ENCODE measurements at regions not wholly inside any gene's neighbourhood (a gene's known extent, or its start where the extent isn't known, plus 50 kb on each side); places are given as distances from the start of the nearest gene placed in this dataset.
"Not testable (repeated sequence)": the region's sequence is repeated elsewhere in the genome, so short reads cannot be mapped to it uniquely, and the experiment has no call there.

DNA sequence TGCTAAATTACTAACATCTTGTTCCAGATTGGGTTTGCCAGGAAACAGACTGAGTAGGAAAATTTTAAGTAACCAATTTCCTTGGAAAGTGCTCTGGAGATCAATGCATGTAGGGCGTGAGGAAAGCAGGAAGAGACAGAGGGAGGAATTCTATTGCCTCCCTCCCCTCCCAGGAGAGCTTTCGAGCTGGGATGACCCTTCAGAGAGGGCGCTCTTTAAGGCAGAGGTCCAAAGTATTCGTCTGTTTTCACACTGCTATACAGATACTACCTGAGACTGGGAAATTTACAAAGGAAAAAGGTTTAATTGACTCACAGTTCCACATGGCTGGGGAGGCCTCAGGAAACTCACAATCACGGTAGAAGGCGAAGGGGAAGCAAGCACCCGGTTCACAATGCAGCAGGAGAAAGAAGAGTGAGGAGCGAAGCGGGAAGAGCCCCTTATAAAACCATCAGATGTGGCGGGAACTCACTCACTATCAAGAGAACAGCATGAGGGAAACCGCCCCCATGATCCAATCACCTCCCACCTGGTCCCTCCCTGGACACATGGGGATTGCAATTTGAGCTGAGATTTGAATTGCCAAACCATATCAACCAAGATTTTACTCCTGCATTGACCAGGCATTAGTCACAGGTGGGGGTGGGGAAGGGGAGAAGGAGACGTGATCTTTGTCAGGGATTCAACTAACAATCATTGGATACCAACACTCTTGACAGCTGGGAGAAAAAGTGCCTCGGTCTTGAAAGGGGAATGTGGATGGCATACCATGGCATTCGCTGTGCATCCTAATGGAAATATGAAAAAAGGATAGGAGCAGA, 63.8 kb downstream of the SLITRK2 start:
- no peak for DNase-seq

- no peak for DNase-seq
These were observed 68.8 kb downstream of the SLITRK2 start for GRCh38 chrX:145886469-145886868.

DNA sequence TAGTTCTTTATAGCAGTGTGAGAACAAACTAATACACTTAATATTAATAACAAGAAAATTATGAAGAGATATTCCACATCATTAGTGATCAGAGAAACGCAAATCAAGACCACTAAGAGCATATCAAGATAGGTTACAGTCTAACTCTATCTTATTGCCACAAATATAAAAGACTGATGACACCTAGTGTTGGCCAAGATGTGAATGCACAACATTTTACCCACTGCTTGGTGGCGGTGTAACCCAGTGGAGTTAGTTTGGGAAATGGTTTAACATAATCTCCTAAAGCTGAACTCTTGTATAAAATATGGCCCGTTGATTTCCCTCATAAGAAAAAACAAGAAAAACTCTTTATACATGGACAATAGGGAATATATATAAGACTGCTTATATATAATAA, 92.4 kb downstream of the SLITRK2 start:
- DNase-seq = no peak

- DNase-seq = no peak
These were observed 101.8 kb downstream of the SLITRK2 start for GRCh38 chrX:145919400-145919799.

DNA sequence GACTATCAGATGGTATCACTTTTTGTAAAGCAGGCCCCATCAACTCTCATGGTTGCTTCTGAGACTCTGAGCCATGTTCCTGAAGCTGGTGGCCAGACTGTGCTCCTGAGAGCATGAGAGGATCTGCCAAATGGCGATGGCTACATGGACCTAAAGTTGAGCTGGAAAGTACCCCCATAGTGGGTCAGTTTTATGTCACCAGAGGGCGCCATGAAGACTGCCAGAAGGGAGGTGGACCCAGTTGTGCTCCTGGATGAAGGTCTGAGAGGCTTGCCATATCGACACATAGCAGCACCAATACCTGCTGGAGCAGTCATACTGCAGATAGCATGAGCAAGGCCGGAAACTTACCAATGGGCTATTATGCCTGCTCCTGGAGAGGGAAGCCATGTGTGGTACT, 105.7 kb downstream of the SLITRK2 start:
- no peak for DNase-seq

GRCh38 chrX:145936769-145937168, 119.1 kb downstream of the SLITRK2 start:
- no peak for DNase-seq

- no peak for DNase-seq
These were observed 131.4 kb downstream of the SLITRK2 start for GRCh38 chrX:145949056-145949455.

DNA sequence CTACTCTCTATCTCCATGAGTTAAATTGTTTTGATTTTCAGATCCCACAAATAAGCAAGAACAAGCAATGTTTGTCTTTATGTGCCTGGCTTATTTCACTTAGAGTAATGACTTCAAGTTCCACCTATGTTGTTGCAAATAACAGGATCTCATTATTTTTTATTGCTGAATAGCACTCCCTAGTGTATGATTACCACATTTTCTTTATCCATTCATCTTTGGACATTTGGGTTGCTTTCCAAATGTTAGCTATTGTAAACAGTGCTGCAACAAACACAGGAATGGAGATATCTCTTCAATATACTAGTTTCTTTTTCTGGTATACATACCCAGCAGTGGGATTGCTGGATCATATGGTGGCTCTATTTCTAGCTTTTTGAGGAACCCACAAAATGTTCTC, 136.0 kb downstream of the SLITRK2 start:
- no peak for DNase-seq

DNA sequence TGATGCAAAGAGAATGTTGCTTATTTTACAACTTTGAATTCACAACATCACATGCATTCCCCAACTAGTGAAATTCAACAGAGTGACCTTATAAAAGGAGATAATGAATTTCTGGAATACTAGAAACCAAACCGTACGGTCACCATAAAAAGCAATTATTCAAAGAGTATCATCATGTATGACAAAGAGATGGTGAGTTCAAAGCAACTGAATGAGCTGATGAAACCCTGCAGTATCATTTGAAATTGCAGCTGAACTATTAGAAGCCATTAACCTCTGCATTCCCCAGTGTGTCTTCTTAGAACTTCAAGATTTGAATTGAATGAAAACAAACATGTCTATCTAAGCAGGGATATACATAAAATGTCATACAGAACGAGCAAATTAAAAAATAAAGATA, 172.4 kb downstream of the SLITRK2 start:
- DNase-seq = no peak

- no peak for DNase-seq
These were observed 189.0 kb downstream of the SLITRK2 start for GRCh38 chrX:146006637-146007036.

GRCh38 chrX:146036000-146036399, 218.4 kb downstream of the SLITRK2 start:
- no peak for DNase-seq

GRCh38 chrX:146041741-146042140, 224.1 kb downstream of the SLITRK2 start:
- DNase-seq = no peak

- DNase-seq = not testable (repeated sequence)
These were observed 228.5 kb downstream of the SLITRK2 start for GRCh38 chrX:146046011-146046715.

DNA sequence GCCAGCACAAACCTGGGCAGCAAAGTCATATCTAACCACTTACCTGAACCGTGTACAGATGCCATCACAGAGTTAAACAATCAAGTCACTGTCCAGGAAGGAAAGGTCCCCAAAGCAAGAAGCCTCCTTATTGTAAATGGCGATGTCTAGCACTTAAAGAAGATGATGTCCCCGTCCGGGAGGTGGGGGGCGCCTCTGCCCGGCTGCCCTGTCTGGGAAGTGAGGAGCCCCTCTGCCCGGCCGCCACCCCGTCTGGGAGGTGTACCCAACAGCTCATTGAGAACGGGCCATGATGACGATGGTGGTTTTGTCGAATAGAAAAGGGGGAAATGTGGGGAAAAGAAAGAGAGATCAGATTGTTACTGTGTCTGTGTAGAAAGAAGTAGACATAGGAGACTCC, 231.9 kb downstream of the SLITRK2 start:
- not testable (repeated sequence) for DNase-seq

DNA sequence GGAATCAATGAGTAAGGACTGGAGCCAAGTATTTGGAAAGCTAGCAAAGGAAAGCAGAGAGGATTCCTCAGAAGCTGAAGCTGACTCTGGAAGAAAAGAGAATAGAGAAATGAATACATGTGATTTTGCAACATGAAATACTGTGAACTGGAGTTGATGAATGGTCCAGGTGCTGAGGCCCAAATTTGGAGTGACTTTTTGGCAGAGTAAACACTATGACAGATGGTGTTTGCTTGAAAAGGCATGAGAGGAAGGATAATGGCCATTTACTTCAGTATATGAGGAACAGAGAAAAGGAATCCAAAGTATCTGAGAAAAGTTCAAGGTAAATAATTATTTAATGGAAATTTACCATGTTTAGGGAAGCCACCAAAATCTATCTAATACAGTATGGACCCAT, 236.7 kb downstream of the SLITRK2 start:
- no peak for DNase-seq

- DNase-seq = no peak
These were observed 238.1 kb downstream of the SLITRK2 start for GRCh38 chrX:146055733-146056132.

DNA sequence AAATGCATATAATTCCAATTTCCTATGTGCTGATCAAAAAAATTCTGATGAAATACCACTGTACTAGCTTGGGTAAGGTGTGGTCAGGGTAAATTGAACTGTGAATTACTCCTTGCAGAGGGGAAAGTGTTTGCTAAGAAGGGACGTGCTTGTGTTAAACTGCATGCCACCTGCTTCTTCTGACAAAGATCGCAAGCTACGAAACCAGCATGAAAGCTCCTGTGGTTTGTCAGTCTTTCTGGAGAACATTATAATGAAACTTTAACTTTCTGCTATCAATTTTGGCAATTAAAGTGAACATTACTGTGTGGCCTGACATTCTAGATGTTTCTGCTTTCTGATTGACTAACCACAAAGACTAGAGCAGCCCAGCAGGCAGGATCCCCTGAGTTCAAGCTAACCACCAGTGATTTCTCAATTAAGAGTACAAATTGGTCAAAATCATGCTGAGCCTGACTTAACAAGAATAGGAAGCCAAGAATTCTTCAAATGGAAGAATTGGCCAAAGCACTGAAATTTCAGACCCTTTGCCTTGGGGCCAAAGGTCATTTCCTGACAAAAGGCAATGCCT, 239.0 kb downstream of the SLITRK2 start:
- no peak for DNase-seq

- no peak for DNase-seq
These were observed 246.5 kb downstream of the SLITRK2 start for GRCh38 chrX:146064156-146064555.

DNA sequence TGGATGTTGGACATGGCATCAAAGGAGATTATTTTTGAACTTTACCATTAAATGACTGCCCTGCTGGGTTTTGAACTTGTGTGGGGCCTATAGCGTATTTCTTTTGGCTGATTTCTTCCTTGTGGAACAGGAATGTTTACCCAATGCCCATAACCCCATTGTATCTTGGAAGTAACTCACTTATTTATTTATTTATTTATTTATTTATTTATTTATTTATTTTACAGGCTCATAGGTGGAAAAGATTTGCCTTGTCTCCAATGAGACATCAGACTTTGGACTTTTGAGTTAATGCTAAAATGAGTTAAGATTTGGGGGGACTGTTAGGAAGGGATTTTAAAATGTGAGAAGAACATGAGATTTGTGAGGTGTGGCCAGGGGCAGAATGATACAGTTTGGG, 273.1 kb downstream of the SLITRK2 start:
- DNase-seq = no peak

DNA sequence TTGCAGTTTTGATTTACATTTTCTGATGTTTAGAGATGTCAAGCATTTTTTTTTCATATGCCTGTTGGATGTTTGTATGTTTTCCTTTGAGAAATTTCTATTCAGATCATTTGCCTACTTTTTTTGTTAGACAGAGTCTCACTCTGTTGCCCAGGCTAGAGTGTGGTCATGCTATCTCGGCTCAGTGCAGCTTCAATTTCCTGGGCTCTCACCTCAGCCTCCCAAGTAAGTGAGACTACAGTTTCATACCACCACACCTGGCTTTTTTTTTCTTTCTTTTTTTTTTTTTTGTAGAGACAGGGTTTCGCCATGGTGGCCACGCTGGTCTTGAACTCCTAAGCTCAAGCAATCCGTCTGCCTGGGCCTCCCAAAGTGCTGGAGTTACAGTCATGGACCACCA, 291.7 kb downstream of the SLITRK2 start:
- no peak for DNase-seq

GRCh38 chrX:146119074-146119473, 301.4 kb downstream of the SLITRK2 start:
- DNase-seq = not testable (repeated sequence)

DNA sequence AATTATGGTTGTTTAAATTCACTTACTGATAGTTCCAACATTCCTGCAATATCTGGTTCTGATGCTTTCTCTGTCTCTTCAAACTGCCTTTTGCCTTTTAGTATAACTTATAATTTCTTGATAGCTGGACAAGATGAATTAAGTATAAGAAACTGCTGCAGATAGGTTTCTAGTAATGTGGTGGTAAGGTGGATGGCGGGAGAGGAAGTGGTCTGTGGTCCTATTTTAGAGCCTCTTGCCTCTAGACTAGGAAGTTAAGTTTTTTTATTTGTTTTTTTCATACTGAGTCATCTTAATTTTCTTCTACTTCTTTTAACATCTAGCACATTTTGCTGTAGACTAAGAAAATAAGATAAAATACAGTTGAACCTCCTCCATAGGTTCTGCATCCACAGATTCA, 310.0 kb downstream of the SLITRK2 start:
- no peak for DNase-seq

- no peak for DNase-seq
These were observed 323.6 kb downstream of the SLITRK2 start for GRCh38 chrX:146141221-146141620.

GRCh38 chrX:146144039-146144438, 326.4 kb downstream of the SLITRK2 start:
- DNase-seq = no peak
